Astrocyte (in vitro differentiated cells and primary cell): ENCODE measurements at regions not wholly inside any gene's neighbourhood (a gene's known extent, or its start where the extent isn't known, plus 50 kb on each side); places are given as distances from the start of the nearest gene placed in this dataset.

Experiments used
- DNase-seq: peaks from one replicate; pipeline ENCODE4 v3.0.0-alpha.2; 2010; ENCODE audit warnings: low read depth
- FAIRE-seq: peaks from 2 replicates; lab custom pipeline; 2011; peaks lifted over from hg19 to GRCh38; lab: Jason Lieb, UNC
- H2AFZ ChIP-seq: 2 replicates; pipeline ENCODE4 v1.6.0; 2012; ENCODE audit warnings: low read depth, low read length, inconsistent platforms
- H3K27ac ChIP-seq: 2 replicates; pipeline ENCODE4 v1.5.1; 2011; ENCODE audit warnings: low read depth, low read length, inconsistent platforms
- H3K27me3 ChIP-seq: 2 replicates; pipeline ENCODE4 v1.6.0; 2011; ENCODE audit warnings: low read length, inconsistent platforms; ENCODE audit not compliant: insufficient read depth
- H3K36me3 ChIP-seq: 2 replicates; pipeline ENCODE4 v1.5.1; 2011; ENCODE audit warnings: low read length, inconsistent platforms; ENCODE audit not compliant: insufficient read depth
- H3K4me1 ChIP-seq: 2 replicates; pipeline ENCODE4 v1.5.1; 2011; ENCODE audit warnings: low read length, inconsistent platforms; ENCODE audit not compliant: insufficient read depth
- H3K4me2 ChIP-seq: 2 replicates; pipeline ENCODE4 v1.6.0; 2012; ENCODE audit warnings: low read length, inconsistent platforms
- H3K4me3 ChIP-seq: 2 replicates; pipeline ENCODE4 v1.5.1; 2011; ENCODE audit warnings: low read depth, mild to moderate bottlenecking, low read length, inconsistent platforms; ENCODE audit not compliant: insufficient read depth
- H3K79me2 ChIP-seq: 2 replicates; pipeline ENCODE4 v1.6.0; 2012; ENCODE audit warnings: mild to moderate bottlenecking, low read length, inconsistent platforms; ENCODE audit not compliant: insufficient read depth
- H3K9ac ChIP-seq: 2 replicates; pipeline ENCODE4 v1.6.0; 2012; ENCODE audit warnings: mild to moderate bottlenecking, low read length, inconsistent platforms
- H3K9me3 ChIP-seq: 2 replicates; pipeline ENCODE4 v1.5.1; 2012; ENCODE audit warnings: low read depth, mild to moderate bottlenecking, low read length, inconsistent platforms; ENCODE audit not compliant: insufficient read depth
- H4K20me1 ChIP-seq: 2 replicates; pipeline ENCODE4 v1.6.0; 2012; ENCODE audit warnings: low read length, inconsistent platforms; ENCODE audit not compliant: insufficient read depth
- H3K27ac Mint-ChIP-seq: one replicate; pipeline ENCODE4 v1.8.0; 2021; ENCODE audit warnings: mild to moderate bottlenecking, mixed read lengths; ENCODE audit not compliant: unreplicated experiment
- H3K27me3 Mint-ChIP-seq: one replicate; pipeline ENCODE4 v1.8.0; 2021; ENCODE audit warnings: low read depth, mixed read lengths; ENCODE audit not compliant: unreplicated experiment
- H3K36me3 Mint-ChIP-seq: one replicate; pipeline ENCODE4 v1.8.0; 2021; ENCODE audit warnings: low read depth, mixed read lengths; ENCODE audit not compliant: unreplicated experiment
- H3K4me1 Mint-ChIP-seq: one replicate; pipeline ENCODE4 v1.8.0; 2021; ENCODE audit warnings: low read depth, mixed read lengths; ENCODE audit not compliant: unreplicated experiment
- H3K4me3 Mint-ChIP-seq: one replicate; pipeline ENCODE4 v1.8.0; 2021; ENCODE audit warnings: mild to moderate bottlenecking, moderate library complexity, mixed read lengths; ENCODE audit not compliant: unreplicated experiment
- H3K9me3 Mint-ChIP-seq: one replicate; pipeline ENCODE4 v1.8.0; 2021; ENCODE audit warnings: mild to moderate bottlenecking, mixed read lengths; ENCODE audit not compliant: unreplicated experiment
- CTCF ChIP-seq: IDR thresholded peaks from 2 replicates; pipeline ENCODE4 v1.5.1; 2011; ENCODE audit warnings: low read depth, mild to moderate bottlenecking, inconsistent platforms, low read length, moderate library complexity; ENCODE audit not compliant: insufficient read depth
- EZH2 ChIP-seq: IDR thresholded peaks from 2 replicates; pipeline ENCODE4 v1.6.1; 2012; ENCODE audit warnings: mild to moderate bottlenecking, low read length, inconsistent platforms; ENCODE audit not compliant: insufficient read depth

- Histone ChIP-seq H3K9me3 (peaks cover 3% of the 10 kb centered on the region), H3K4me3 (no peak overlapping the region), H3K9ac (no peak overlapping the region), H3K79me2 (no peaks in the 10 kb centered on the region), H3K36me3 (no peaks in the 10 kb centered on the region), H3K4me2 (no peak overlapping the region), H2AFZ (no peak overlapping the region), H4K20me1 (no peaks in the 10 kb centered on the region), H3K27me3 (no peaks in the 10 kb centered on the region), H3K27ac (no peak overlapping the region), H3K4me1 (no peaks in the 10 kb centered on the region)
- Mint-ChIP-seq H3K36me3 (peaks cover 3% of the 10 kb centered on the region), H3K27ac (no peak overlapping the region), H3K27me3 (peaks cover 11% of the 10 kb centered on the region), H3K9me3 (peaks cover 4% of the 10 kb centered on the region), H3K4me3 (no peak overlapping the region), H3K4me1 (no peaks in the 10 kb centered on the region)
- FAIRE-seq (no peak), DNase-seq (no peak)
- TF ChIP-seq EZH2 (no peak), CTCF (no peak)
These were observed 102.5 kb downstream of the ZNF518B start for GRCh38 chr4:10354746-10355145.

GRCh38 chr4:10354225-10354624, 103.0 kb downstream of the ZNF518B start:
- no peaks in the 10 kb centered on the region for H3K36me3 ChIP-seq
- H4K20me1 ChIP-seq, result no peaks in the 10 kb centered on the region
- no peaks in the 10 kb centered on the region for H3K27me3 ChIP-seq
- no peak overlapping the region for H3K27ac ChIP-seq
- H3K4me3 ChIP-seq, result no peak overlapping the region
- Mint-ChIP-seq H3K27me3 (peaks cover 11% of the 10 kb centered on the region), H3K27ac (no peak overlapping the region), H3K4me3 (no peak overlapping the region), H3K9me3 (peaks cover 7% of the 10 kb centered on the region), H3K4me1 (no peaks in the 10 kb centered on the region), H3K36me3 (peaks cover 3% of the 10 kb centered on the region)
- no peaks in the 10 kb centered on the region for H3K79me2 ChIP-seq
- H3K4me1 ChIP-seq, result no peaks in the 10 kb centered on the region
- peaks cover 3% of the 10 kb centered on the region for H3K9me3 ChIP-seq
- DNase-seq, result no peak
- no peak for FAIRE-seq
- no peak for TF ChIP-seq CTCF
- TF ChIP-seq EZH2, result no peak
- H3K4me2 ChIP-seq, result no peak overlapping the region
- no peak overlapping the region for H2AFZ ChIP-seq
- H3K9ac ChIP-seq, result no peak overlapping the region

DNA sequence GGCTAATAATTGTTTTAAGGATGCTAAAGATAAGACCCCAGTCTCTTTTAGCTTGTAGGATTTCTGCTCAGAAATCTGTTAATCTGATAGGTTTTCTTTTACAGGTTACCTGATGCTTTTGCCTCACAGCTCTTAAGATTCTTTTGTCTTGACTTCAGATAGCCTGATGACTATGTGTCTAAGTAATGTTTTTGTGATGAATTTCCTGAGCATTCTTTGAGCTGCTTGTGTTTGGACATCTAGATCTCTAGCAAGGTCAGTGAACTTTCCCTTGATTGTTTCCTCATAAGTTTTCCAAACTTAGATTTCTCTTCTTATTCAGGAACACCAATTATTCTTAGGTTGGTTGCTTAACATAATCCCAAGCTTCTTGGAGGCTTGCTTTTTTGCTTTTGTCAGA, 104.1 kb downstream of the ZNF518B start:
- peaks cover 8% of the 10 kb centered on the region for H3K27me3 Mint-ChIP-seq
- no peak overlapping the region for H3K4me2 ChIP-seq
- H3K4me1 ChIP-seq, result no peaks in the 10 kb centered on the region
- no peak overlapping the region for H3K27ac ChIP-seq
- peaks cover 3% of the 10 kb centered on the region for H3K9me3 ChIP-seq
- H3K9ac ChIP-seq, result no peak overlapping the region
- no peaks in the 10 kb centered on the region for H3K27me3 ChIP-seq
- H3K36me3 ChIP-seq, result no peaks in the 10 kb centered on the region
- TF ChIP-seq CTCF (no peak), EZH2 (no peak)
- H3K27ac Mint-ChIP-seq, result no peak overlapping the region
- FAIRE-seq, result no peak
- H3K36me3 Mint-ChIP-seq, result peaks cover 3% of the 10 kb centered on the region
- H3K4me3 Mint-ChIP-seq, result no peak overlapping the region
- H3K9me3 Mint-ChIP-seq, result peaks cover 4% of the 10 kb centered on the region
- H3K4me3 ChIP-seq, result no peak overlapping the region
- no peak for DNase-seq
- no peaks in the 10 kb centered on the region for H3K79me2 ChIP-seq
- H3K4me1 Mint-ChIP-seq, result no peaks in the 10 kb centered on the region
- H4K20me1 ChIP-seq, result no peaks in the 10 kb centered on the region
- no peak overlapping the region for H2AFZ ChIP-seq
